ENCODE measurements at regions not wholly inside any gene's neighbourhood (a gene's known extent, or its start where the extent isn't known, plus 50 kb on each side); places are given as distances from the start of the nearest gene placed in this dataset.

DNA sequence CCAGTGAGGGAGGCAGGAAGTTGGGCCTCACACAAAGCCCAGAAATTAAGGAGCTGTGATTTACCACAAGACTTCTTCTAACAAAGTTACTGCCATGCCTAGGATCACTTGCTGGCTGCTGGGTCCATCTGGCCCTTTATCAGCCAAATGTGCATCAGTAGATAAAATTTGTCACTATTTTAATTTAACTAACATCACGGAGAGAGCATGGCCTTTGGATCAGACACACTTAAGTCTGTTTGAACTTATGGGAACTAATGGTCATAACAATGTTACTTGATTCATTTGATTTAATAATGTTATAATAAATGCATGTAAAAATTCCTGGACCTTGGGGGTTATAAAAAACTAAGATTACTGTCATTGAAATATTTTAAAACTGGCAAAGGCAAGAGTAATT lies 67.2 kb upstream of the CCDC190 start:
- Histone ChIP-seq H3K4me1 (replicated peaks) (no peaks in the 10 kb centered on the region), H3K36me3 (no peaks in the 10 kb centered on the region), H3K27ac (no peak overlapping the region), H3K9me3 (no peaks in the 10 kb centered on the region), H3K27me3 (replicated peaks; ENCODE audit: insufficient read depth) (no peaks in the 10 kb centered on the region), H3K4me3 (no peak overlapping the region)
- no peak for DNase-seq (ENCODE audit: low spot score)
- intact Hi-C loops (cut with DNase I): no loop called here
- TF ChIP-seq, protein P1, sequence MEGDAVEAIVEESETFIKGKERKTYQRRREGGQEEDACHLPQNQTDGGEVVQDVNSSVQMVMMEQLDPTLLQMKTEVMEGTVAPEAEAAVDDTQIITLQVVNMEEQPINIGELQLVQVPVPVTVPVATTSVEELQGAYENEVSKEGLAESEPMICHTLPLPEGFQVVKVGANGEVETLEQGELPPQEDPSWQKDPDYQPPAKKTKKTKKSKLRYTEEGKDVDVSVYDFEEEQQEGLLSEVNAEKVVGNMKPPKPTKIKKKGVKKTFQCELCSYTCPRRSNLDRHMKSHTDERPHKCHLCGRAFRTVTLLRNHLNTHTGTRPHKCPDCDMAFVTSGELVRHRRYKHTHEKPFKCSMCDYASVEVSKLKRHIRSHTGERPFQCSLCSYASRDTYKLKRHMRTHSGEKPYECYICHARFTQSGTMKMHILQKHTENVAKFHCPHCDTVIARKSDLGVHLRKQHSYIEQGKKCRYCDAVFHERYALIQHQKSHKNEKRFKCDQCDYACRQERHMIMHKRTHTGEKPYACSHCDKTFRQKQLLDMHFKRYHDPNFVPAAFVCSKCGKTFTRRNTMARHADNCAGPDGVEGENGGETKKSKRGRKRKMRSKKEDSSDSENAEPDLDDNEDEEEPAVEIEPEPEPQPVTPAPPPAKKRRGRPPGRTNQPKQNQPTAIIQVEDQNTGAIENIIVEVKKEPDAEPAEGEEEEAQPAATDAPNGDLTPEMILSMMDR (IDR thresholded peaks at IDR 0.05): no peak
- TF ChIP-seq POLR2AphosphoS5 (IDR thresholded peaks at IDR 0.05): no peak
- TF ChIP-seq POLR2A (IDR thresholded peaks at IDR 0.05): no peak
- WGBS: 19% methylated on average over 1 of the region's 1 CpG

DNA sequence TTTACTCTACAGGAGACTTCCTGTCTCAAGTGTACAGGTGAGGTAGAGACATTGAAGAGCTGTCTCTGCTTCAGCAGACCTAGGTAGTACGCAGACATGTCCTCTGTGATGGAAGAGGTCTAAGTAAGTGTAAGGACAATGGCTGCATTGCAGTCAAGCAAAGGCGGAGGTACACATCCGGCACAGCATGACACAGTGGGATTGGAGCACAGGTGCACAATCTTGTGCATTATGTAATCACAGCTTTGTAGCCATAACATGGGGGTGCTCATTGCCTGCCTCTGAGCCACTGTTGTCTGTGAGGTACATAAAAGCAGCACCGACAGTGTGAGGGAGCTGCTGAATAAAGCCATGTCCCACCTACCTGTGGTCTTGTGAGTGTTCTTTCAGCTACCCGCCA lies 66.4 kb upstream of the CCDC190 start:
- no peak overlapping the region for H3K27ac ChIP-seq
- intact Hi-C loops (cut with DNase I): no loop called here
- DNase-seq (ENCODE audit: low spot score): no peak
- no peaks in the 10 kb centered on the region for H3K4me1 ChIP-seq (replicated peaks)
- H3K9me3 ChIP-seq: no peaks in the 10 kb centered on the region
- no peaks in the 10 kb centered on the region for H3K36me3 ChIP-seq
- no peaks in the 10 kb centered on the region for H3K27me3 ChIP-seq (replicated peaks; ENCODE audit: insufficient read depth)
- TF ChIP-seq, protein P1 (IDR thresholded peaks at IDR 0.05): no peak
- TF ChIP-seq POLR2AphosphoS5 (IDR thresholded peaks at IDR 0.05): no peak
- TF ChIP-seq POLR2A (IDR thresholded peaks at IDR 0.05): no peak
- H3K4me3 ChIP-seq: no peak overlapping the region
- 90% methylated on average over 5 of the region's 5 CpGs for WGBS

DNA sequence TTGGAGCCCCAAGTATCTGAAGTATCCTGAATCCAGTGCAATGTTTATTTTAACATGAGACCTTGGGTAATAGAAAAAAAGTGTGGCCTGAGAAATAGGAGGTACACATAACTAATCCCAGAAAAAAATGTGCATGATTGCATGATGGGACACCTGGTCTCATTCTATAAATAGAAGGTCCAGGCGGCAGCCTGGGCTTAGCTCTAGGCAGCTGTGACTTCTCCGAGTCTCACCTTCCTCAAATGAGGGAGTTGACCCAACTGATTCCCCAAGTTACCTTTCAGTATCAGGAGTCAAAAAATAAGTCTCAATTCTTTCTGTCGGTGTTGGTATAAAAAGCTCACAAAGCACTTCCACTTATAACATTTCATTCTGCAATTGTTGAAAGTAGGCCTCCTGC lies 65.9 kb upstream of the CCDC190 start:
- H3K9me3 ChIP-seq: no peaks in the 10 kb centered on the region
- TF ChIP-seq POLR2A (IDR thresholded peaks at IDR 0.05) (no peak), POLR2AphosphoS5 (IDR thresholded peaks at IDR 0.05) (no peak)
- TF ChIP-seq, protein P1 (IDR thresholded peaks at IDR 0.05): no peak
- no peaks in the 10 kb centered on the region for H3K4me1 ChIP-seq (replicated peaks)
- no peaks in the 10 kb centered on the region for H3K36me3 ChIP-seq
- intact Hi-C loops (cut with DNase I): no loop called here
- no peaks in the 10 kb centered on the region for H3K27me3 ChIP-seq (replicated peaks; ENCODE audit: insufficient read depth)
- no peak for DNase-seq (ENCODE audit: low spot score)
- H3K4me3 ChIP-seq: no peak overlapping the region
- WGBS: 86% methylated on average over 3 of the region's 3 CpGs
- H3K27ac ChIP-seq: no peak overlapping the region

DNA sequence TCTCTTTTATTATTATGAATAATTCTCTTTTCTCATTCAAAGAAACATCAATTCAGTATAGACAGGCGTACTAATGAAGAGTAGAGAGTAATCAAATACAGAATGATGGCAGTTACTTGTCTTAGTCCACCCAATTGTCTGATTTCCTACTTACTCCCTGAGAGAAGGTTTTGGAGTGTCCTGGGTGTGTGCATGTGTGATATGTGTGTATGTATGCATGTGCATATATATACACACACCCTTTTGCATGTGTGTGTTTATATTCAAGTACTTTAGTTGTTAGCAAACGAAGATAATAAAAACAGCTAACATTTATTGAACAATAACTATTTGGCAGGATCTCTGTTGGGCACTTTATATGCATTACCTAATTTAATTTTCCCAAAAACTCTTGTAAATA lies 63.2 kb upstream of the CCDC190 start:
- Histone ChIP-seq H3K36me3 (no peaks in the 10 kb centered on the region), H3K27ac (no peak overlapping the region), H3K4me1 (replicated peaks) (no peaks in the 10 kb centered on the region), H3K9me3 (no peaks in the 10 kb centered on the region), H3K4me3 (no peak overlapping the region), H3K27me3 (replicated peaks; ENCODE audit: insufficient read depth) (no peaks in the 10 kb centered on the region)
- WGBS: 83% methylated on average over 2 of the region's 2 CpGs
- DNase-seq (ENCODE audit: low spot score): no peak
- TF ChIP-seq POLR2A (IDR thresholded peaks at IDR 0.05) (no peak), POLR2AphosphoS5 (IDR thresholded peaks at IDR 0.05) (no peak)
- TF ChIP-seq, protein P1 (IDR thresholded peaks at IDR 0.05): no peak
- intact Hi-C loops (cut with DNase I): no loop called here

DNA sequence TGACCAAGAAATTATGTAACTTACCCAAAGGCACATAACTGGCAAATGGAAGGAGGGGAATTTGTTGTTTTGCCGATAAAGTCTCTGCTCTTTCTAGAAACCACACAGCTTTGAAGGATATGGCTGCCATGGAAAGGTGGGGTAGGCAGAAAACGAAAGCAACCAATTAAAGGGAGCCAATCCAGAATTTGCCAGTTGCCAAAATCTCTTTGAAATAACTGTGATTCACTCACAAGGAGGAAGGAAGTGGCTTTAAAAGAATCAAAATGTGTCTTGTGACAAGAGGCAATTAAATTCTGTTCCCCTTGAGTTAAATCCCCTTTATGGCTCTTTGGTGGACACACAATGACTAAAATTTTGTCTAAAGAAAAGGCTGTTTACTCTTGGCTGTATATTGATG lies 61.2 kb upstream of the CCDC190 start:
- intact Hi-C loops (cut with DNase I): no loop called here
- WGBS: 34% methylated on average over 2 of the region's 2 CpGs
- Histone ChIP-seq H3K9me3 (no peaks in the 10 kb centered on the region), H3K36me3 (no peaks in the 10 kb centered on the region), H3K27me3 (replicated peaks; ENCODE audit: insufficient read depth) (no peaks in the 10 kb centered on the region), H3K4me3 (no peak overlapping the region), H3K4me1 (replicated peaks) (no peaks in the 10 kb centered on the region), H3K27ac (no peak overlapping the region)
- no peak for DNase-seq (ENCODE audit: low spot score)
- TF ChIP-seq, protein P1 (IDR thresholded peaks at IDR 0.05): no peak
- TF ChIP-seq POLR2AphosphoS5 (IDR thresholded peaks at IDR 0.05) (no peak), POLR2A (IDR thresholded peaks at IDR 0.05) (no peak)

Data from prostate gland (tissue), 2 donors.